Adrenal gland (tissue), 9 donors: ENCODE measurements at regions not wholly inside any gene's neighbourhood (a gene's known extent, or its start where the extent isn't known, plus 50 kb on each side); places are given as distances from the start of the nearest gene placed in this dataset.
A peak's percentile ranks its signal among the peaks of the same experiment; 100 is the strongest.
"Not testable (repeated sequence)": the region's sequence is repeated elsewhere in the genome, so short reads cannot be mapped to it uniquely, and the experiment has no call there.

ENCODE experiments used
- DNase-seq, 7 donors: peaks; one replicate each; pipeline ENCODE4 v3.0.0-alpha.2; 2019 to 2020
- H3K27ac ChIP-seq, 5 donors: fragments of 200-600 bp; sonication (generic) in 4 of 5; 1 replicate in 3 of 5; 2 replicates in 2 of 5; pipeline versions ENCODE4 v1.5.1 to v1.8.0; 2016 to 2020; ENCODE audit warnings: mild to moderate bottlenecking in 1 of 5
- H3K27me3 ChIP-seq: fragments of 200-600 bp; 2 replicates; pipeline ENCODE4 v1.8.0; 2021
- H3K36me3 ChIP-seq, 2 donors: fragments of 200-600 bp; replicated peaks in 1 of 2; 1 replicate in 1 of 2; 2 replicates in 1 of 2; pipeline versions ENCODE4 v1.5.1 to v1.8.0; 2018 to 2022
- H3K4me1 ChIP-seq, 2 donors: fragments of 200-600 bp; replicated peaks in 1 of 2; 1 replicate in 1 of 2; 2 replicates in 1 of 2; pipeline versions ENCODE4 v1.5.1 to v1.8.0; 2018 to 2021
- H3K4me3 ChIP-seq, 4 donors: fragments of 200-600 bp; sonication (generic) in 3 of 4; one replicate each; pipeline ENCODE4 v1.5.1; 2016 to 2018
- H3K9me3 ChIP-seq, 3 donors: fragments of 200-600 bp; sonication (generic) in 1 of 3; replicated peaks in 1 of 3; 1 replicate in 2 of 3; 2 replicates in 1 of 3; pipeline versions ENCODE4 v1.5.1 to v1.8.0; 2016 to 2021
- POLR2A ChIP-seq, 2 donors: fragments of 450-650 bp; IDR thresholded peaks; one replicate each; pipeline ENCODE4 v1.6.1; 2017; ENCODE audit warnings: antibody characterized with exemption in 2 of 2, mild to moderate bottlenecking in 2 of 2, moderate library complexity in 1 of 2
- WGBS, 4 donors: extraction: QIAGEN DNeasy Blood & Tissue Kit in 2 of 4; methylation state at CpG; one replicate each; pipeline versions ENCODE4 v1.1.5 to v1.1.7; 2013 to 2017; 5-methylcytosine and 5-hydroxymethylcytosine counted together
- intact Hi-C, 2 donors: fragments of 100-400 bp; cut with DNase I; formaldehyde crosslinking; loops; one replicate each; pipeline versions ENCODE4 v1.14.1 to v1.15.0; 2022 to 2023
- TF ChIP-seq, protein P1 (sequence below), 6 experiments: fragments of 450-650 bp in 4 of 6; fragments of 200-600 bp in 2 of 6; sonication (generic) in 1 of 6; IDR thresholded peaks; 1 replicate in 5 of 6; 2 replicates in 1 of 6; pipeline versions ENCODE4 v1.5.1 to v1.8.0; 2016 to 2021; ENCODE audit warnings: antibody characterized with exemption in 6 of 6, mild to moderate bottlenecking in 2 of 6, moderate library complexity in 1 of 6
- donor health status: healthy with polysubstance abuse.
- donor health status: Bipolar disorder and iron deficiency.
- donor health status: DM: yes; HTN: yes; CAD: no.
- donor health status: DM: no; HTN: no; CAD: no.
- donor health status: DM: no; HTN: no; CAD: no.

DNA sequence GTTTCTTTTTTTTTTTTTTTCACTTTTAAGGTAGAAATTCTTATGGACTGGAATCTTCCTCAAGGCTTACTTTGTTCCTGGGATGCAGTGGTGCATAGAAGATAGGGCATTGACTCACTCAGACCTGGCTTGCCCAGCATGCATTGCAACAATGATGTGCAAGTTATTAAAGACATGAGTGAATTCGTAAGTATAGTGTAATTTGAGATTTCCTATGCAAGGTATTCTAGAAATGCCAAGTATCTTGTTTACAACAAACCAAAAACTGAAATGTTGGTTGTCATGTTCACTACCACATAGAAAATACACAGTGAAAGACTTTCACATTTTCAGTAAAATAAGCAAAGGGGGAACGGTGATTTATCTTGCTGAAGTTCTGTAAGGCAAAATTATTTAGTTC lies 56.5 kb upstream of the FNDC3B start:
- no peak overlapping the region for H3K27ac ChIP-seq
- 55 to 71% (median 66%) methylated on average over 2 of the region's 2 CpGs for WGBS, 4 donors
- no peak overlapping the region for H3K4me3 ChIP-seq
- H3K9me3 ChIP-seq: no peaks in the 10 kb centered on the region
- no peaks in the 10 kb centered on the region for H3K27me3 ChIP-seq
- no peak for TF ChIP-seq POLR2A (IDR thresholded peaks at IDR 0.05)
- TF ChIP-seq, protein P1, sequence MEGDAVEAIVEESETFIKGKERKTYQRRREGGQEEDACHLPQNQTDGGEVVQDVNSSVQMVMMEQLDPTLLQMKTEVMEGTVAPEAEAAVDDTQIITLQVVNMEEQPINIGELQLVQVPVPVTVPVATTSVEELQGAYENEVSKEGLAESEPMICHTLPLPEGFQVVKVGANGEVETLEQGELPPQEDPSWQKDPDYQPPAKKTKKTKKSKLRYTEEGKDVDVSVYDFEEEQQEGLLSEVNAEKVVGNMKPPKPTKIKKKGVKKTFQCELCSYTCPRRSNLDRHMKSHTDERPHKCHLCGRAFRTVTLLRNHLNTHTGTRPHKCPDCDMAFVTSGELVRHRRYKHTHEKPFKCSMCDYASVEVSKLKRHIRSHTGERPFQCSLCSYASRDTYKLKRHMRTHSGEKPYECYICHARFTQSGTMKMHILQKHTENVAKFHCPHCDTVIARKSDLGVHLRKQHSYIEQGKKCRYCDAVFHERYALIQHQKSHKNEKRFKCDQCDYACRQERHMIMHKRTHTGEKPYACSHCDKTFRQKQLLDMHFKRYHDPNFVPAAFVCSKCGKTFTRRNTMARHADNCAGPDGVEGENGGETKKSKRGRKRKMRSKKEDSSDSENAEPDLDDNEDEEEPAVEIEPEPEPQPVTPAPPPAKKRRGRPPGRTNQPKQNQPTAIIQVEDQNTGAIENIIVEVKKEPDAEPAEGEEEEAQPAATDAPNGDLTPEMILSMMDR (IDR thresholded peaks at IDR 0.05): no peak
- intact Hi-C loops: no loop called here
- no peak for DNase-seq
- H3K4me1 ChIP-seq: peaks cover 4 to 6% of the 10 kb centered on the region in 2 donors
- no peaks in the 10 kb centered on the region for H3K36me3 ChIP-seq

DNA sequence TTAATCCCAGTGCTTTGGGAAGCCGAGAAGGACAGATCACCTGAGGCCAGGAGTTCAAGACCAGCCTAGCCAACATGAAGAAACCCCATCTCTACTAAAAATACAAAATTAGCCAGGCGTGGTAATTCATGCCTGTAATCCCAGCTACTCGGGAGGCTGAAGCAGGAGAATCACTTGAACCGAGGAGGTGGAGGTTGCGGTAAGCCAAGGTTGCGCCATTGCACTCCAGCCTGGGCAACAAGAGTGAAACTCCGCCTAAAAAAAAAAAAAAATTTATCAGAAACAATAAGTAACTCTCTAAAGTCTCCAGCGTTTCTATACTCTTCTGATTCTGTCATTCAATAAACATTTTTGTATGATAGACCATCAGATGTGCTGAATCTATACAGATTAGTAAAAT lies 55.7 kb upstream of the FNDC3B start:
- H3K27ac ChIP-seq, intact Hi-C loops, H3K36me3 ChIP-seq, H3K27me3 ChIP-seq, H3K4me3 ChIP-seq, DNase-seq, H3K4me1 ChIP-seq, H3K9me3 ChIP-seq: not testable (repeated sequence)
- 79 to 91% (median 83%) methylated on average over 8 of the region's 8 CpGs for WGBS, 4 donors

DNA sequence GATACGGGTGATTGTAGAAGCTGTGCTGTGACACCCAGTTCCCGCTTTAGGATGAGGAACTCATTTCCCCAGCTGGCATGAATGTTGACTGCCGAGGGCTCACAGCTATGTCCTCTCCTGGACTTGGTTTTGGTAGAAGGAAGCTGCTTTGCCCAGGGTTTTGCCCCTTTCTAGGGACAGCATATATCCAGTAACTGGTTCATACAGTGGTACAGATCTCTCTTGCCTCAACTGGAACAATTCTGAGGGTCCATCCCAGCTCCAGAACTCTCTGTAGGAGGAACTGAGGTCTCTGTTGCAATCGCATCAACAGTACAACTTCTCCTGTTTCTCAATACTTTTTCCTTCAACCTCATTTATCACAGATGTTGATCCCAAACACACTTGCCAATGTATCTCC lies 54.5 kb upstream of the FNDC3B start:
- TF ChIP-seq, protein P1 (IDR thresholded peaks at IDR 0.05): no peak
- no peak for TF ChIP-seq POLR2A (IDR thresholded peaks at IDR 0.05)
- H3K27me3 ChIP-seq: no peaks in the 10 kb centered on the region
- H3K27ac ChIP-seq: peak overlapping the region in 1 of 5 donors; percentile 38
- peaks cover 4 to 6% of the 10 kb centered on the region in 2 donors for H3K4me1 ChIP-seq
- intact Hi-C loops: no loop called here
- DNase-seq: peak in 2 of 7 donors; percentile 23 to 24
- no peak overlapping the region for H3K4me3 ChIP-seq
- H3K36me3 ChIP-seq: no peaks in the 10 kb centered on the region
- H3K9me3 ChIP-seq: no peaks in the 10 kb centered on the region
- WGBS, 4 donors: 77 to 80% (median 79%) methylated on average over 4 of the region's 4 CpGs

DNA sequence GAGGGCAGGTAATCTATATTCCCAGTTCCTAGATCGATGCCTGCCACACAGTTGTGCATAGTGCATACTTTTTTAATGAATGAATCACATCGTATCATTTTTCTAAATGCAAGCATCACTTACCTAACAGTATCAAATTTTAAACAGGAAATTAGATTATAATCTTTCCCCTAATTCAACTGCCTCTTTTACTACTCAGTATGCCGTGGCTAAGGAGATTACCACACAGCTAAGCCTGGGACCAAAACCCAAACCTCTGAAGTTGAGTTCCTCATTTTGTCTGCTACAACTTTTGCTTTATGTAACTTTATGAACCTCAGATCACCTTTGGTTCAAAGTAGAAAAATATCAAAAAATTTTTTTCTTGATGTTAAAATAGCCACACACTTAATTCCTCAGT lies 53.2 kb upstream of the FNDC3B start:
- Histone ChIP-seq H3K4me1 (peaks cover 4 to 6% of the 10 kb centered on the region in 2 donors), H3K27me3 (no peaks in the 10 kb centered on the region), H3K36me3 (no peaks in the 10 kb centered on the region), H3K27ac (no peak overlapping the region), H3K9me3 (no peaks in the 10 kb centered on the region), H3K4me3 (no peak overlapping the region)
- 80 to 82% (median 81%) methylated on average over 3 of the region's 3 CpGs for WGBS, 4 donors
- DNase-seq: no peak
- no peak for TF ChIP-seq POLR2A (IDR thresholded peaks at IDR 0.05)
- TF ChIP-seq, protein P1 (IDR thresholded peaks at IDR 0.05): no peak
- intact Hi-C loops: no loop called here

DNA sequence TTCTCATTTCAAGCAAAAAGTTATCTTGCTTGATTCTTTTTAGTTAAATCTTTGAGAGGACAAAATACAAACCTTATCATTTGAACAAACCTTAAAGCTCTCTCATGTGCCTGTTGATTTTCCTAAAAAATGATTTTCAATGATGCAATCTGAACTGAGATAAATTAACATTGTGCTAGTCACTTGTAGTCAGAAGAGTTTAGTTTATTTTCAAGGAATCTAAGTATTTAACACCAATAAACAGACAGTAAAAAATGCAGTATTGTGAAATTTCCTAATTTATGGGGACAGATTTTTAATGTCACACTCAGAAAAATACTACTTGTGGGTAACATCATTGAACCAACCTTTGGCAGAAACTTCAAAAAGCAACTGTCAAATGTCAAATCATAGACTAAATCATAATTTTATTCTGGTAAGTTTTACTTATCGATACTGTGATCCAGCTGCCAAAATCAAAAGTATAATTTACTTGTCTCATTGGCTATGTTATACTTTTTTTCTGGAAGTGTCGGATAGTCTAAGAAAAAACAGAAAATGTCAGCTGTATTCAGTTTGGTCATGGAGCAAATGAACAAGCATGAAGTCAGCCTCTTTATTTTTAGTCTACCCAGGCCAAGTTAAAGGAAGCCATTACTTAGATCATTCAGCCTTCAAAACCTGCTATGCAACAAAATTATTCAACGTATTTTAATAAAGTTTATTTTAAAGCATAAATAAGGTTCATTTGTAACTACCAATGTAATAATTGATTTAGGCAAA lies 52.4 kb upstream of the FNDC3B start:
- WGBS, 4 donors: 33 to 49% (median 43%) methylated on average over 3 of the region's 3 CpGs
- no peaks in the 10 kb centered on the region for H3K9me3 ChIP-seq
- peak overlapping the region in 1 of 5 donors; percentile 50 for H3K27ac ChIP-seq
- H3K4me1 ChIP-seq: peaks cover 4 to 6% of the 10 kb centered on the region in 2 donors
- H3K27me3 ChIP-seq: no peaks in the 10 kb centered on the region
- H3K36me3 ChIP-seq: no peaks in the 10 kb centered on the region
- TF ChIP-seq, protein P1 (IDR thresholded peaks at IDR 0.05): no peak
- TF ChIP-seq POLR2A (IDR thresholded peaks at IDR 0.05): no peak
- intact Hi-C loops: no loop called here
- no peak for DNase-seq
- no peak overlapping the region for H3K4me3 ChIP-seq
